K562 (cell line): ENCODE measurements at regions not wholly inside any gene's neighbourhood (a gene's known extent, or its start where the extent isn't known, plus 50 kb on each side); places are given as distances from the start of the nearest gene placed in this dataset.

Source experiments
- CBX8 ChIP-seq: fragments of 200-600 bp; sonication (generic); IDR thresholded peaks from 2 replicates; pipeline ENCODE4 v1.6.1; 2012; ENCODE audit warnings: borderline replicate concordance, mixed run types, low read depth, mild to moderate bottlenecking, moderate library complexity, mixed read lengths, low read length, control low read depth, inconsistent platforms; ENCODE audit not compliant: poor library complexity, severe bottlenecking; ENCODE audit errors: extremely low read depth
- EGR1 ChIP-seq: fragments of 450-650 bp; conservative IDR thresholded peaks from 2 replicates; pipeline ENCODE4 v1.6.1; 2017; ENCODE audit warnings: mild to moderate bottlenecking
- MAFG ChIP-seq: fragments of 450-650 bp; conservative IDR thresholded peaks from 2 replicates; pipeline ENCODE4 v1.6.1; 2016; ENCODE audit warnings: missing genetic modification characterization, missing compliant biosample characterization
- SIN3A ChIP-seq, 2 experiments: fragments of 150-350 bp in 1 of 2; IDR thresholded peaks; 2 replicates each; pipeline ENCODE4 v1.6.1; 2011 to 2016; ENCODE audit warnings: borderline replicate concordance in 2 of 2, low read depth in 2 of 2, low read length in 2 of 2, mild to moderate bottlenecking in 2 of 2, moderate library complexity in 2 of 2; ENCODE audit not compliant: control insufficient read depth in 1 of 2
- SLC30A9 ChIP-seq: fragments of 250-450 bp; sonication (Bioruptor Pico); IDR thresholded peaks from 2 replicates; pipeline ENCODE4 v1.8.0; 2022; ENCODE audit warnings: mild to moderate bottlenecking, moderate library complexity
- TFAP4 ChIP-seq: sonication (generic); formaldehyde crosslinking; IDR thresholded peaks from 2 replicates; pipeline ENCODE4 v1.8.0; 2022; ENCODE audit warnings: missing genetic modification reagents, mild to moderate bottlenecking, moderate library complexity, borderline replicate concordance
- ZFP1 ChIP-seq: fragments of 450-650 bp; formaldehyde crosslinking; IDR thresholded peaks from 2 replicates; pipeline ENCODE4 v1.4.0; 2020; ENCODE audit warnings: mild to moderate bottlenecking, mixed read lengths
- ZNF175 ChIP-seq: fragments of 200-800 bp; sonication (Bioruptor generic); IDR thresholded peaks from 2 replicates; pipeline ENCODE4 v1.6.1; 2016; ENCODE audit warnings: low read depth, mild to moderate bottlenecking, missing genetic modification characterization, missing compliant biosample characterization
- ZNF23 ChIP-seq: fragments of 250-450 bp; sonication (Bioruptor Pico); IDR thresholded peaks from 2 replicates; pipeline ENCODE4 v1.4.0; 2020; ENCODE audit warnings: mild to moderate bottlenecking
- ZNF274 ChIP-seq: IDR thresholded peaks from 2 replicates; pipeline ENCODE4 v1.6.1; 2011; ENCODE audit warnings: low read depth, mild to moderate bottlenecking, low read length, moderate library complexity, borderline replicate concordance
- ZNF780A ChIP-seq: fragments of 250-450 bp; sonication (Bioruptor Pico); IDR thresholded peaks from 2 replicates; pipeline ENCODE4 v1.5.0; 2021; ENCODE audit warnings: mild to moderate bottlenecking
- TF ChIP-seq, protein P1 (sequence below), 3 experiments: IDR thresholded peaks in 2 of 3; conservative IDR thresholded peaks in 1 of 3; 2 replicates each; pipeline ENCODE4 v1.5.1; 2011 to 2012; ENCODE audit warnings: low read length in 3 of 3, mild to moderate bottlenecking in 3 of 3, control low read depth in 2 of 3, improper control_type of control experiment in 1 of 3, inconsistent platforms in 1 of 3, low read depth in 1 of 3, mixed read lengths in 1 of 3, moderate library complexity in 1 of 3; ENCODE audit not compliant: insufficient read depth in 2 of 3

DNA sequence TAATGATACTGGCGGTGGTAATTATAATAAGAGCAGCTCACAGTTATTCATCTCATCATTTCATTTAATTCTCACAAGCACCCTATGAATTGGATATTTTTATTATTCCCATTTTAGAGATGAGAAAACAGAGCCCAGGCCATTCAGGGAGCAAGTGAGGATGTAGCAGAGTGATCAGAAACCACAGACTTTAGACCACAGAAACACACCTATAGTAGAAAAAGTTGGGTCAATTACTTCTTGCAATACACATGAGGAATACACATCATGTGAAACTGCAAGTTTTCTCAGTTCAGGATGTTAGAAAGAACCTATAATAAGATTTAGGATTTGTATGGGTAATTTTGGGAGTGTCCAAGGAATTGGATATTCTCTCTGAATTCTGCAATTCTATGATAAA is 278.0 kb downstream of the ADRA2A start:
- TF ChIP-seq ZNF175 (CRISPR knock-in tag) (no peak), CBX8 (no peak), ZNF274 (no peak), SIN3A (IDR thresholded peaks at IDR 0.05; ENCODE audit: borderline replicate concordance in 2 of 2, control insufficient read depth in 1 of 2, low read depth in 2 of 2, low read length in 2 of 2) (no peak), TFAP4 (CRISPR knock-in tag) (no peak), ZNF780A (no peak), MAFG (tag) (no peak), ZNF23 (CRISPR knock-in tag) (no peak), EGR1 (no peak), ZFP1 (CRISPR knock-in tag) (no peak), SLC30A9 (CRISPR knock-in tag) (no peak)
- TF ChIP-seq, protein P1, sequence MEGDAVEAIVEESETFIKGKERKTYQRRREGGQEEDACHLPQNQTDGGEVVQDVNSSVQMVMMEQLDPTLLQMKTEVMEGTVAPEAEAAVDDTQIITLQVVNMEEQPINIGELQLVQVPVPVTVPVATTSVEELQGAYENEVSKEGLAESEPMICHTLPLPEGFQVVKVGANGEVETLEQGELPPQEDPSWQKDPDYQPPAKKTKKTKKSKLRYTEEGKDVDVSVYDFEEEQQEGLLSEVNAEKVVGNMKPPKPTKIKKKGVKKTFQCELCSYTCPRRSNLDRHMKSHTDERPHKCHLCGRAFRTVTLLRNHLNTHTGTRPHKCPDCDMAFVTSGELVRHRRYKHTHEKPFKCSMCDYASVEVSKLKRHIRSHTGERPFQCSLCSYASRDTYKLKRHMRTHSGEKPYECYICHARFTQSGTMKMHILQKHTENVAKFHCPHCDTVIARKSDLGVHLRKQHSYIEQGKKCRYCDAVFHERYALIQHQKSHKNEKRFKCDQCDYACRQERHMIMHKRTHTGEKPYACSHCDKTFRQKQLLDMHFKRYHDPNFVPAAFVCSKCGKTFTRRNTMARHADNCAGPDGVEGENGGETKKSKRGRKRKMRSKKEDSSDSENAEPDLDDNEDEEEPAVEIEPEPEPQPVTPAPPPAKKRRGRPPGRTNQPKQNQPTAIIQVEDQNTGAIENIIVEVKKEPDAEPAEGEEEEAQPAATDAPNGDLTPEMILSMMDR (IDR thresholded peaks at IDR 0.05 in 2 of 3, conservative IDR thresholded peaks at IDR 0.05 in 1 of 3; ENCODE audit: insufficient read depth in 2 of 3, low read depth in 1 of 3, low read length in 3 of 3) = no peak
